Activated CD4-positive, alpha-beta T cell treated with anti-CD3 and anti-CD28 coated beads for 4 hours (primary cell): ENCODE measurements at regions not wholly inside any gene's neighbourhood (a gene's known extent, or its start where the extent isn't known, plus 50 kb on each side); places are given as distances from the start of the nearest gene placed in this dataset.

ENCODE experiments used
- DNase-seq, 2 donors: peaks; one replicate each; pipeline ENCODE4 v3.0.0-alpha.2; 2020

DNA sequence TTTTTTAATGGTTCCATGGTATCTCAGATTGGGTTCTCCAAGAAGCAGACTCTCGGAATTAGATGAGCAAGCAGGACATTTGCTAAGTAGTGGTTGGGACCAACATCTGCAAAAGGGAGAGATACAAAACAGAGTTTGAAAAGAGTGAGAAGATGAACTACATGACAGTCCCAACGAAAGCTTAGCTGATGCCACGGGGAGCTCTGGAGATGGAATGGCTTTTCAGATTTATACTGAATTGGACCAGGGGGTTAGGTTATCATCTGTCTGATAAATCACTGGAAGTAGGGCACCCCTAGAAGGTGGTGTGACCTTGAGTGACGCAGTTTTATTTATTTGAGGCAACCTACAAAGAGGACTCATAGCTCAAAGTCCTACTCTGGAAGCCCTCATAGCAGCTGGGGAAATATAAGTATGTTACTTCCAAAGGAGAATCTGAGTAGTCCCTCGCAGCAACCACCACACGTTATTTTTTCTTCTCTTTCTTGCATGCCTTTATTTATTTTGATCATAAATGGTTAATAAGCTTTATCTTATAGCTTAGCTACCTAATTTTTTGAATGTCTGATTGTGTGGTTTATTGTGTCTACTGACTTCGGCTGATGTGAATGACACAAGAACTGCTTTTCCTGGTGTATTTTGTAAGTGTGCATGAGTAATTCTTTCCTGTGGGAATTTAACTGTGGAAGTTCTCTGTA, 815.4 kb downstream of the SQOR start:
- no peak for DNase-seq

DNA sequence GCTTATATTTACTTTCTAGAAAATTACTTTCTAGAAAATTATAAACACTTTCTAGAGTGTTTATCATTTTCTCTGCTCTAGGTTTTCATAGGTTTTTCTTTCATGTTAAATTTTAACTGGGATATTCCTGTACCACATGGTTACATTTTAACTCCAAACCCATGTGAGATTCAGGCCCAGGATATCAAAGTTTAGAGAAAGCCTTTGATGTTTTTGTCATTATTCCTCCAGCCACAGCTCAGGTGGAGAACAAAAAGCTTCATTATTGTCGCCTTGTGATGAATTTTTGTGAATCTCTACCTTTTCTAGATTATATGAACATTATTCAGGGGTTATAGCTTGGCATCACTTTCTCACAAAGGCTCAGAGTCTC, 816.0 kb downstream of the SQOR start:
- DNase-seq: no peak

DNA sequence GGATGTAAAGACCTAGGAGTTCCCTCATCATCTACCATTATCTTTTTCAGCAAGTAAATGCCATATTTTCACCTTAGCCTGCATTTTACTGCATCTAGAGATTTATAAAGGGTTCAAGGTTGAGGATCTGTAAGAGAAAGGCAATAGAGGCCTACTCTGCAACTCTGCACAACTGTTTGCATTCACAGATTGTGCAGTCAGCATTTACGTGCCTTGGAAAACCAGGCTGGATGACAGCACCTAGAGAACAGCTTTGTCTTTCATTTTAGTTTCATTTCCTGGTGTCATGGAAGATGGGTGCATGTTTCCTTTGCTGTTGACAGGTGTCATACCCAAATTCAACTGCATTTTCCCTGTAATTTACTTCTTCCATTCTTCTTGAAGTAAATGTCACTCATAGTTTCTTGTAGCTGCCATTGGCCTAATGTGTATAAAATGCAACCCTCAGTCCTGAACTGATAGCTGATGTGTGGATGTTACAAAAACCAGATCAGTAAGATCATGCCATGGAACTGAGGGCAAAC, 817.5 kb downstream of the SQOR start:
- no peak for DNase-seq

DNA sequence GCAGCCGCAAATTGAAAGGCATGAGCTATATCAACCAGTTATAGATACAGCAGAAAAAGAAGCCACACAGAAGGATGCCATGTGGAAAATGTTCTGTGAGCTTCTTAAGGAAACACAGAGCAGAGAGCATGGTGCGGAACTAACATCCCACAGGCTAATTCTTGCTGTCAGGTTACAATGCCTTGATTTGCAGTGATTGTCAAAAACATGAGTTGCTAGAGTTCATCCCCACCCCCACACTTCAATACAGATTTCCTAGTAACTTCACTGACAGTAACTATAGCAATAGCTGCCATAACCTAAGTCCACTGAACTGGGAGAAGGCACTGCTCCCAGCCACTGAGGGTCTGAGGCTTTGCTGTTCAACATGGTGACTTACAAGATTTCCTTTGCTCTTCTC, 821.6 kb downstream of the SQOR start:
- no peak for DNase-seq

DNA sequence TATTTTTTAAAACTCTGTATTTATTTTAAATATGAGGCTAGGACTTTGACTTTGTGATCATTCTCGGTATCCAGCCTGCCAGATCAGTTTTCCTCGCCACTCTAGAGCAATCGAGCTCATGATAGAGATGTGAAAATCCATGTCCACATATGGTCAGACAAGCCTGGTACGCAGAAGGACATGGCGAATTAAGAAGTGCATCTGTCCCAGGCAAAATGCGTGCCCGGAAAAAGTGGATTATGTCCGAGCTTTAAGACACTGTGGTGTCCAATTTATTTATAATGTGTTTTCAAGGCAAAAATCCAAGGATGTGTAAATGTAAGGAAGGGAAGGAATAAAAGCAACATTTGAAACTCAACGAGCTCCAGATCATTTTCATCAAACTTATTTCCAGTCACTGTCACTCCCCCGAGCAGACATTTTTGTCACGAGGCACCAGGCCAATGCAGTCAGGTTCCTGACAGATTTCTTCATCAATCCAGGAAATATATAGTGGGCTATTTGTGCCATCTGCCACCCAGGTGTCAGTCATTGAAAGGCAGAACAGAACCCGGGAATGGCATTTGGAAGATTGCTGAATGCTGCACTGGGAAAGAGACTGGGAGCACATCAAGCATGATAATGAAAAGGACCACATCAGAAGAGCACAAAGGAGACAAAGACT, 825.7 kb downstream of the SQOR start:
- DNase-seq: no peak

DNA sequence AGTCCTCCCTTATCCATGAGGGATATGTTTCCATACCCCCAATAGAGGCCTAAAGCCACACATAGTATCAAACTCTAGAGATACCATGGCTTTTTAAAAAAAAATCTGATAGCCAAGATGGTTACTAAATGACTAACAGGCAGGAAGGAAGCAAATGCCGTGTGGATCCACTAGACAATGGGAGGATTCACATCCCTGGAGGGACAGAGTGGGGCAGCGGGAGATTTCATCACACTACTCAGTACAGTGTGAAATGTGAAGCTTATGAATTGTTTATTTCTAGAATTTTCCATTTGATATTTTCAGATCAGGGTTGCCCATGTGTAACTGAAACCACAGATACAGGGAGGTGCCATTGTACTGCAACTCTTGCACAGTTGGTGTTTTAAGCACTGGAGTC, 826.6 kb downstream of the SQOR start:
- no peak for DNase-seq

DNA sequence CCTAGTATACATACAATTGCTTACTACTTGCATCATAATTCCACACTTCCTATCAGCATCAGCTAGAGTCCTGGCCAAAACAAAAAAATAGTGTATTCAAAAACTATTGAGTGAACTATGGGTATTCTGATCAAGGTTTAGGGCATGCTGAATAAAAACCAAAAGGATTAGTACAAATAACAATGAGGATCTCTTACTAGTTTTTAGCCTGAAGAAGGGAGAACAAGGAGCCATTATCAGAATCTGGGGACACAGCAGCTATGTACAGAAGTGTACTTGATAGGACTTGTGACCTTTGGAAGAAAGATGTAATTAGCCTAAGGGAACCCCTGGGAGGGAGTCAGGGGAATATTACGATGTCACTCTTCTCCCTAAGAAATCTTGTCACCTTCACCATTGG, 832.2 kb downstream of the SQOR start:
- DNase-seq: no peak

DNA sequence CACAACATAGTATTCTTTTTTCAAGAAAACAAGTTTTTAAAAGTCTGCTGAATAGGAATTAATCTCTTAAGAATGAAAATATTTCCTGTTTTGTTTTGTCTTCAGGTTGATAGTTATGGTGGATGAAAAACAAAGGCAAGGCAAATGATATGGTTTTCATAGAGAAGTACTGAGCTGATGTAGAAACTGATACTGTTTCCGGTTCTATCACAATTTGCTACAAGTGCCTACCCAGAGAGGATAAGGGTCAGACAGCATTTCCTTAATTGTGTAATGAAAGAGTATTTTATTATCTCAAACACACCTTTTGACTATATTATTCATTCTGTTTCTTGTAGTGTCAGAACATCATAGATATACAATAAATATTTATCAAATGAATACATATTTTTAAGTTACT, 836.3 kb downstream of the SQOR start:
- DNase-seq: no peak

DNA sequence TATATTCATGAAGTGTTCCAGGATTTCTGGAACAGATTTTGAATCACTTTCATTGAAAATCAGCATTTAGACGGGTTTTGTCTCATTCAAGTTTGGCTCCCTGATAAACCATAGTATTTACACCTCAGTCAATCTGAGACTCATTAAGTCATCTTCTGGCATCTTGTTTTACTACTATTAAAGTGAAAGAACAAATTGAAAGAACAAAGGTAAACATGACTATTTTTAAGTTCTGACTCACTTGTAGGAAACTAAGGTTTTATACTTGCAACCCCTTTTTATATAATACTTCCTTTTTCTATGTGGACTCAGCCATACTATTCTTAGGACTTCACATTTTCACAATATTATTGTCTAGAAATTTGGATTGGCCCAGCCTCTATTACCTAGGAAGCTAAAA, 854.4 kb downstream of the SQOR start:
- DNase-seq: no peak

DNA sequence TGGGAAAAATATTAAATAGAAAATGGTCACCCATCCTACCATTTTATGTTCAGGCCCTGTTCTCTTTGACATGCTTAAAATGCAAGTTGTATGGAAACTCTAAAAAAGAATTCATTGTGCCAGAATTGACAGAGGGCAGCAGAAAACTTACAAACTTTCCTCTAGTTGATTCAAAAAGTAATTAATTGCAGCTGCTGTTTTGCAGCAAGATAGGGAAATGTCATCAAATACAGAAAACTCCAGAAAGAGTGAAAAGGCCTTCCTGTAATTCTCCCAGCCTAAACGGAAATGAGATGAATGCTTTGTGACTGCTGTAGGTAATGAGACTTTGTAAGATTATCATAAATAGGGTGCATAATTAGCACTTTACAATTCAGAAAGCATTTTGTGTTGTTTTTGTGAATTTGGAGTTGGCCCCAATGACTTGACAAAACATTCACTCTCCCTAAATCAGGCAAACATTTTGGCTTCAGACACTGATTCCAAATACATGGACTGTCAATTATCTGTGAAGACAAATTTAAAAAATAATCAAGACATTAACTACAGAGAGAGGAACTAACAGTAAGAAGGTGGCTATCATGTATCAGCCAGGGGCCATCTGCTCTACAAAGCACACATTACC, 861.8 kb downstream of the SQOR start:
- no peak for DNase-seq

DNA sequence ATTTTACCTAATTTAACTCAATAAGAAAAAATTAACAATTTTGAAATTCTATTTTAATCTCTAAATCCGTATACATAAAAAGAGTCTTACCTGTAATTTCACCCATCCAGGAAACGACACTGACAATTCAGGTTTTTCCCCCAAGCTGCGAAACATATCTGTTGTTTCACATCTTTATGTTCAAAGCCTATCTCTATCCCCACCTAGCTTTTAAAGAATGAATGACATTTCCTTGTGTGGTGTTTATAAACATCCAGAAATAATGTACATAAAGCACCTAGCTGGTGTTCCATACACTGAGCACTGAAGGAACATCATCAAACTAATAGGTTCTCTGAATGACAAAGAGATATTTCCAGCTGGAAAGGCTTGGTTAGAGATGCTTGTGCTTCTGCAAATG, 867.8 kb downstream of the SQOR start:
- DNase-seq: no peak

DNA sequence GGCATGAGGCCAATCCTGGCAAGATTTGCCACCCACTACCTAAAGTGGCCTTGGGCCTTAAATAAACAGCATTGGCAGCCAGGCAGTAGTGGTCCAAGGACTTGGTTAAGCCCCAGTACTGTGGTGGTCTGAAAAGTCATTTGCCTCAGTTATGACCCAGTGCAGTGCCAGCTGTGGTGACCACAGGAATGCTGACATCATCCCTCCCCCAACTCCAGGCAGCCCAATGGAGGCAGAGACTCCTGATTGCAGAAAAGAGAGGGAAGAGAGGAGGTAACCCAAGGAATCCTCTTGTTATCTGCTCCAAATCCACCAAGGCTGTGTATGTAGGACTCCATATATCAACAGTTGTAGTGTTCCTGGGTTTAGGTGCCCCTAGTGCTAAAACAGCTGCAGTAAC, 883.6 kb downstream of the SQOR start:
- no peak for DNase-seq

DNA sequence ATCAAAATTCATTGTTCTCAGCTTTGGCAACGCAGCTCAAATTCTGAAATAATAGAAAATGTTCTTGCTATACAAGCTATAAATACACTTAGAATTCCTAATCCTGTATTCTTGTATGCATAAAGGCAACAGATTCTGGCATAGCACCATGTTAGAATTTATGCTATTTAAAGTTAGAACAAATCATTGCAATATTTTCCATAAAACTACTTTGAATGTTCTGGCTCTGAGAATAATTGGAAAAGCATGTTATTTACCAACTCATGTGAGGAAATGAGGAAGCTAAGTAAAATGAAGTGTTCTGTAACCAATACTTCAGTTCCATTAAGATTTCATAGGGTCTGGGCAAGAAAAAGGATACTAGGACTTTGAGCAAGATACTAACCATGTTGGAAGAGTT, 888.9 kb downstream of the SQOR start:
- DNase-seq: no peak

DNA sequence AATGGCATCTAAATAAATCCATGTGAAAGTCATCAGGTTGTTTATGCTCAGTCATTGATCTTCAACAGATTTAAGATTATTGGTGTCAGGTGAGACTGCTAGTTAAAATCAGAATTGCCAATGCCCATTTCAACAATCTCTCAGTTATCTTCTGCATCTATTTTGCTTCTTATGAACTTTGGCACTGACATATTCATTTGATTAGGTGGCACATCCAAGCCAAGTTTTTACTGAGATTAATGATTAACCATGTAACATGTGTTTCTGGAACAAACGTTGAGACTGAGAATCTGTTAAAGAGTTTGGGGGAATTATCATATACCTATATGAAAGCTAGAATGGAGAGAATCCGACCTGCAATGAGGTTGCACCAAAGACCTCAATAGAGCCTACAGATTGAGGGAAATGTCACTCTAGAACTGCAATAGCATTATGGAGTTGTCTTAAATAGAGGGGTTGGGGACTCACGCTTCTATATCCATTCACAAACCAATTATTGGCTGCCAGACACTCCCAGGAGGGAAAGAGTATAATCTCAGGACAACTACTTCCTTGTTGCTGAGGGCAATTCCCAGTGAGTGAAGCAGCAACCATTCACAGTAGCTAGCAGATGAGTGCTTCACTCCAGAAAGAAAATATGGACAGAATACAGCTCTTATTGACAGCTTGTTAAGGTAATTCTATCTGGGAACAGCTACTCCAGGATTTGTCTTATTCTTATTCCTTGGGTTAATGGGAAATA, 891.3 kb downstream of the SQOR start:
- no peak for DNase-seq

DNA sequence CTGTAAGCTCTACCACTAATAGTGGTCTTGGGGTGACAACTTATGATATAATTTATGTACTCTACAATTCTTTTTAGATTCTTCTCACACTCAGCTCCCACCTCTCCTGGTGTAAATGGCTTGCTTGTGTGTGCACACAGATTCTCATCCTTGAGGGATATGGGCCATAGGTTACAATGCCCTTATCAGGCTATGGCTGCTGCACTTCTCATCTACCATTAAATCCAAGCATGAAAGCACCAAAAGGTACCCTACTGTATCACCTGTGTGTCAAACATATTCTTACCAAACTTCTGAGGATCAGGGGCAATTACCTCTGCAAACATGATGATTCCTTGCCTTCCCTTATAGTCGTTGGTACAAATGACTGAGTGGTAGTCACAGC, 891.9 kb downstream of the SQOR start:
- no peak for DNase-seq

DNA sequence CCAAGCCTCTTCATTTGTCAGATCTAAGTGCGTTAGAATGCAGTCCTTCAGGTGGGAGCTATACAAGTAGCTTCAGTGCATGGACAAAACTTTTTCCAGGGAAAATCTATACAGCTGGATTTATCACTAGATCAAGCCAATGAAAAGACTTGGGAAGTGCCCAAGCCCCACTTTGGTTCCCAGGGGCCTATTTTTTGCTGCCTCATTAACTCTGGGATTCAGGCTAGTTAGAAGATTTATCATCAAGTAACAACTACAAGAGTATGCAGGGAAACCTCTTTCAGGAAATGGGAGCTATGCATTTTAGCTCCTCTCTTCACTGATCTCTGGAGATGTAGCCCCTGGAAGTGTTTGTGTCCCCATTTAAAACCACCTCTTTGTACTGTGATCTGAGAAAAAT, 908.8 kb downstream of the SQOR start:
- DNase-seq: no peak

DNA sequence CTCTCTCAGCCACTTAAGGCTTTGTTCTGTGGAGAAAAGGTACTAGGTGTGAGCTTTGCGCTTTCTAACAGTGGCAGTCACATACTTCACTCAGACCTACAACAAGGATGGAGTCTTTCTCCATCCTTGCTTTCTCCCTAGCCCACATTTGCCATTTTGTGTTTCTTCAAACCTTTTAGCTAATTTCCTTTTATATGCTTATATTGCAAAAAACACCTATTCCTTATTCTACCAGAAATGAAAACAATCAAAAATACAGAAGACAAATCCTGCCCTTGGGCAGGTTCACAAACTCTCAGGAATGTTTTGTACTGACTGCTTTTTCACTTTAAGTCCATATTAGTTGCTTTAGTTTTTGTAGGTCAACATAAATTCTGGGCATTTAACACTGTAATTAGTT, 914.2 kb downstream of the SQOR start:
- DNase-seq: no peak

DNA sequence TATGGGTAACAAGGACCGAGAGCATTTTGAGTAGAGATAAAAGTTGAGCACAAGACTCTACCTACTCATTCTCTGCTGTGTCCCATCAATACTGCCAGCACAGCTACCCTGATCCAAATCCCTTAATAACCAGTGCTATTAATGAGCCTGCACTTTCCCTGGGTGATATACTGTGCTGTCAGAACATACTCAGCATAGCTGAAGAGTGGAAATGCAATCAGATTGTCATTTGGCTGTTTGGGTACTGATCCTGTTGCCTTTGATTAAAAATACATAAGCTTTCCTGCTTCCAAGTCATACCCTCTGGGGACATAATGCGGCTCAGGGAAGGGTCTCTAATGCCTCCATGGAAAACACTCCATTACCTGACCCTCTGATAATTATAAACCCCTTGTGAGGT, 917.5 kb downstream of the SQOR start:
- DNase-seq: no peak

DNA sequence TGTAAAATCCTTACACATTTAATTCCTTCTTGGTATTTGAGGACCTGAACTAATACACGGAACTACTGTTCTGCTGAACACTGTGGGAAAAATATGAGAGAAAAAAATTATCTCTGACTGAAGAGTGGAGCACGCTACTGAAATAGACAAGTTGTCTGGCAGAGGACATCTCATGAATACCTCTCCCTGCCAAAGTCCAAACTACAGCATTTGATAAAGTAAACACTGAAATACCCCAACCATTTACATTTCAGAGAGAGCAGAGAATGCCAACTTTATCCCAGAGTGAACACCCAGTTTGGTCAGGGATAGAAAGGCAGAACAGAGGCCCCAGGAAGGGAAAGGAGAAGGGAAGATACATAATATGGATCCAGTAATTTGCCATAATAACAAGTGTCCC, 920.7 kb downstream of the SQOR start:
- DNase-seq: no peak

DNA sequence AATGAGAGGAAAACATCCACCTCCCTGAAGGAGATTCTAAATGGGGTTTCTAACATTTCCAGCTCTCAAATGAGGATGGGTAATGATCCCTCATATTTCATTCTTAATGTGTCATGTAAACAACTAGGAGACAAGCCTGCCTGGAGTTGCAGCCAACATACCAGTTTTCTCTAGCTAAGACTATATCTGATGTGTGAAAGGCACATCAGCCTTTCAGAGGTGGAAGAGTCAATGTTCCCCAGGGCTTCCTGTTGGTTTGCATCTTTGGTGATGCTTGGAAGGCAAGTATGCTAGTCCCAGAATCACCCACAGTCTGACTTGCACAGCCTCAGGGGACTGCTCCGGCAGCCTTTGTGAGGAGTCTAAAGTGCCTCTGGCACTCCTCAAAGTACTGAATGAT, 921.2 kb downstream of the SQOR start:
- no peak for DNase-seq

DNA sequence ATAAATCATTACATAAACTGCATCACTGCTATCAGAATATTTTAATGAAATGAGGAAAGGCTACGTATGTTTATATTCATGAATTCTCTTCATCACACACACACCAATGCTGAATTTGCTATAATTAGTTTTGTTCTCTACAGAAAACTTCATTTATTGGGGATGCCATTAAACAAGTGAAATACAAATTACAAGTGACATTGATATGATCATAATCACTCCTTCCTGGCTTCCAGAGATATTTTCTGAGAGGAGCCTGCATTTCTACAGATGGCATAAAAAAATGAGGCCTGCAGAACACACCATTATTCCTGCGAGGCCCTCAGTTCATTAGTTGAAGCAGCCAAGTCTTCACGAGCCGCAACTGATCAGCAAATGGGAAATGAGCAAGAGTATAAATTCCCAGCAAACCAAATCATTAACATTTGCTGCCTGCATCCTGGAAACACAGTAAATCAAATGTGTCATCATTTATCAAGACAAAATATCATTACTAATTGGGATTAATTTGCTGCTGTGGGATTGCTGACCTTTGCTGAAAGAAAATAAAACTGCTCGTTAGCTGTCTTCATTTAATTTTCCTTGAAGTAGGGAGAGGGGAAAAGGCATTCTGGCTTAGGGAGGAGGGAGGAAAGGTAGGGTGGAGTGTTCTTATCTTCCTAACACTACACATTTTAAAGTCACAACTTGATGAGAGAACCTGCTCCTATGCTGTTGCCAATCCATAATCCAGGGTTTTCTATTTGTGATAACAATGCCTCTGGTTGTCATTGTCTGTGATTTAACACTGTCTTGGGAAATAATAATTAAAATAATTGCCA, 921.9 kb downstream of the SQOR start:
- DNase-seq: no peak

DNA sequence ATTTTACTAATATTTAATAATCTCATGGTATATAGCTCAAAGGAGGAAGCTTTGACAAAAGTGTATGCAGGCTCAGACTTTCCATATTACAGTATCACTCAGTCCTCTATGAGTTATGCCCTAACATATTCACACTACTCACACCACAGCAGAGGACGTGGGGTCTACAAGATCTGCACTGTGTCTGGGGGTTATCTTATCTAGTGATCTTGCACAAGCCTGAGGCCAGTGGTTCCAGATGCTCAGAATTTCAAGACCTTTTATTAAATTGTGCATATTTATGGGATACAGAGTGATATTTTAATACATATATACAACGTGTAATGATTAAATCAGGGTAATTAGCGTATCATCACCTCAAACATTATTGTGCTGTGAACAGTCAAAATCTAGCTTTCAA, 933.1 kb downstream of the SQOR start:
- no peak for DNase-seq

DNA sequence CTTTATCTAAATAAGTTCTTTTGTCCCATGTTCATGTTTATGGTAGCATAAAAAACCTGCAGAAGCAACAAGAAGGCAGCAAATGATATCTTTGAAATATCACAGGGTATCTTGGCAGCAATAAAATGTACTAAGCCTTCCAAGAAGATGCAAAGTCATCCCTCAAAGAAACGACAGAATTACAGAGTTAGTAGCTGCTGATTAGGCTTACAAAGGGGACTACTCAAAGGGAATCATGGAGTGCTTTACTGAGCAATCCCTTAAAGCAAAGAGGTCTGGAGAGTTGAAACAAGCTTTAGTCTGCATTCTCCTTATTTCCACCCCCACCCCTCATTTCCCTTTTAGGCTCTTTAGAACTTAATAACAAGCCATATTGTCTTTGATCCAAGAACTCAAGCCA, 935.0 kb downstream of the SQOR start:
- DNase-seq: no peak
